Left ventricle myocardium inferior (tissue), 1 donor: ENCODE measurements at regions not wholly inside any gene's neighbourhood (a gene's known extent, or its start where the extent isn't known, plus 50 kb on each side); places are given as distances from the start of the nearest gene placed in this dataset.
A peak's percentile ranks its signal among the peaks of the same experiment; 100 is the strongest.

ENCODE experiments used
- DNase-seq: peaks from one replicate; pipeline ENCODE4 v3.0.0-alpha.2; 2020
- H3K27ac ChIP-seq: fragments of 200-600 bp; replicated peaks from 2 replicates; pipeline ENCODE4 v1.8.0; 2021
- H3K27me3 ChIP-seq: fragments of 200-600 bp; 2 replicates; pipeline ENCODE4 v1.8.0; 2021; ENCODE audit warnings: low read depth
- H3K36me3 ChIP-seq: fragments of 200-600 bp; 2 replicates; pipeline ENCODE4 v1.8.0; 2021
- H3K4me1 ChIP-seq: fragments of 200-600 bp; 2 replicates; pipeline ENCODE4 v1.8.0; 2021
- H3K4me3 ChIP-seq: fragments of 200-600 bp; 2 replicates; pipeline ENCODE4 v1.8.0; 2021; ENCODE audit warnings: mild to moderate bottlenecking, moderate library complexity
- H3K9me3 ChIP-seq: fragments of 200-600 bp; replicated peaks from 2 replicates; pipeline ENCODE4 v1.8.0; 2021
- CTCF ChIP-seq: fragments of 200-600 bp; IDR thresholded peaks from 2 replicates; pipeline ENCODE4 v1.8.0; 2021; ENCODE audit warnings: antibody characterized with exemption, mild to moderate bottlenecking, borderline replicate concordance
- intact Hi-C: fragments of 100-400 bp; cut with micrococcal nuclease; formaldehyde crosslinking; loops from one replicate; pipeline ENCODE4 v1.11.0; 2022
- donor health status: DM: no; HTN: yes; CAD: no; lungs with severe emphysema.

GRCh38 chr9:8262625-8263622 is 463.3 kb upstream of the DMAC1 start:
- peaks cover 14% of the 10 kb centered on the region for H3K4me1 ChIP-seq
- no peaks in the 10 kb centered on the region for H3K36me3 ChIP-seq
- TF ChIP-seq CTCF: no peak
- no peaks in the 10 kb centered on the region for H3K9me3 ChIP-seq
- peak; percentile 30 for DNase-seq
- H3K27ac ChIP-seq: peak overlapping the region; percentile 58
- H3K27me3 ChIP-seq: no peaks in the 10 kb centered on the region
- intact Hi-C loops: no loop called here
- no peak overlapping the region for H3K4me3 ChIP-seq

GRCh38 chr9:8261737-8262136 is 462.2 kb upstream of the DMAC1 start:
- TF ChIP-seq CTCF: no peak
- no peak overlapping the region for H3K4me3 ChIP-seq
- H3K27ac ChIP-seq: peak overlapping the region; percentile 58
- no peaks in the 10 kb centered on the region for H3K9me3 ChIP-seq
- H3K36me3 ChIP-seq: no peaks in the 10 kb centered on the region
- no peaks in the 10 kb centered on the region for H3K27me3 ChIP-seq
- peaks cover 14% of the 10 kb centered on the region for H3K4me1 ChIP-seq
- intact Hi-C loops: no loop called here
- DNase-seq: no peak

GRCh38 chr9:8259028-8259427 is 459.4 kb upstream of the DMAC1 start:
- Histone ChIP-seq H3K9me3 (no peaks in the 10 kb centered on the region), H3K36me3 (no peaks in the 10 kb centered on the region), H3K4me1 (no peaks in the 10 kb centered on the region), H3K4me3 (no peak overlapping the region), H3K27me3 (no peaks in the 10 kb centered on the region), H3K27ac (no peak overlapping the region)
- TF ChIP-seq CTCF: no peak
- DNase-seq: no peak
- intact Hi-C loops: no loop called here

GRCh38 chr9:8256880-8257279 is 457.3 kb upstream of the DMAC1 start:
- intact Hi-C loops: no loop called here
- DNase-seq: no peak
- no peak for TF ChIP-seq CTCF
- Histone ChIP-seq H3K27ac (no peak overlapping the region), H3K4me1 (no peaks in the 10 kb centered on the region), H3K4me3 (no peak overlapping the region), H3K27me3 (no peaks in the 10 kb centered on the region), H3K36me3 (no peaks in the 10 kb centered on the region), H3K9me3 (no peaks in the 10 kb centered on the region)

- intact Hi-C loops: no loop called here
- H3K4me1 ChIP-seq: no peaks in the 10 kb centered on the region
- no peaks in the 10 kb centered on the region for H3K36me3 ChIP-seq
- no peak for DNase-seq
- no peak overlapping the region for H3K27ac ChIP-seq
- H3K9me3 ChIP-seq: no peaks in the 10 kb centered on the region
- TF ChIP-seq CTCF: no peak
- H3K27me3 ChIP-seq: no peaks in the 10 kb centered on the region
- no peak overlapping the region for H3K4me3 ChIP-seq
Observed at GRCh38 chr9:8255850-8256249, 456.3 kb upstream of the DMAC1 start.
